Cortex of kidney (tissue), 1 donor: ENCODE measurements at regions not wholly inside any gene's neighbourhood (a gene's known extent, or its start where the extent isn't known, plus 50 kb on each side); places are given as distances from the start of the nearest gene placed in this dataset.
"Not testable (repeated sequence)": the region's sequence is repeated elsewhere in the genome, so short reads cannot be mapped to it uniquely, and the experiment has no call there.

Experiments
- DNase-seq: peaks from one replicate; lab custom pipeline; 2025; lab: John Stamatoyannopoulos, UW

DNA sequence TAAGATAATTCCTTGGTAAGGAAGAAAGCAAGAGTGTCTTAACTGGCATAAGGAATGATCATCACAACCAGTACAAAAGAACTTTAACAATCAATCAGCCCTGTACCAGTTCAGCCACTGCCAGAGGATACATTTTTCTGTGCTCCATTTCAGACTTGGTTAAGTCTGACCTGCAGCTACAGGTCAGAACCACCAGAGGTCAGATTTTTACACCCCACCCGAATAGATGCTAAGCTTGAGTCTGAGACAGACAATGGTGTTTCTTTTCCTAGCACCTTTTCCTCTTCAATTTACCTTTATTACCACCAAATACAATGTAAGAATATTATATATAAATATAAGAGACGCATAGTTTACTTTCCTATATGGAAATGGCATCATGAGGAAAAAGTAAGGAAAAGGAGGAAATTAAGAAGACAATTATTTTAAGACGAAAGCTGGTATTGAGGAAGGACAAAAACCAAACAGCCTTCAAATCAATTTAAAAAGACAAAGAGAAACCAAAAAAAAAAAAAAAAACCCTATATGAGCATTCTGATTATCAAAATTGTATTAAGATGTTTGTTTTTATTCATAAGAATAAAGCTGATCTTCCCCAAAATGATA lies 215.3 kb upstream of the TTC29 start:
- DNase-seq, result no peak

DNA sequence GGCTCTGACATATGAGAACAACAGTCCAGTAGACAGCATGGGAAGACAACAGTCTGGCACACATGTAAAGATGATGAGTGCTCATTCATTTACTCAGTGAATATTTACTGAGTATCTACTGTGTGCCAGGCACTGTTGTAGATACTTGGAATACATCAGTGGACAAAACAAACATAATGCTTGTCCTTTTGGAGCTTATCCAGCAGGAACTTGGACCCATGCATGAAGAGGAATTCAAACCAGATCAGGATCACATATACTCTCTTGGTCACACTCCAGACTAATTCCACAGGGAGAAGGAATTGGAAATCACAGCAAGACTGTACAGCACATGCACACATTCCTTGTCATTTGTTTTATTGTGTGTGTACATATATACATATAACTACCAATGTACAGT lies 217.6 kb upstream of the TTC29 start:
- no peak for DNase-seq

DNA sequence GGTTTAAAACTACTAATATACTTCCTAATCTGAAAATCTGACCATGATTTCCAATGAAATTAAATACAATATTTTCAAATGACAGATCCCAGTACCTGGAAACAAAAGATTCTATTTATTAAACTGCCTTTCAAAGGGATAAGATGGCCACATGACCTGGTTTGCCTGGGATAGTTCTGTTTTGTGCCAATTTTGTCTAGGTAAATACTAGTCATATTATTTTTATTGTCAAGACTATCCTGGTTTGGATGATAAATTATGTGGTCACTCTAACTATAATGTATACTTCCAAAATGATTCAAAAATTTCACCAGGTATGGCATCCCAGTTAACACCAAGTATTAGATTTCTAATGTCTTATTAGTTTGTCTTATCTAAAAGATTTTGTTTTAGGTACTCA lies 222.5 kb upstream of the TTC29 start:
- DNase-seq, result not testable (repeated sequence)

DNA sequence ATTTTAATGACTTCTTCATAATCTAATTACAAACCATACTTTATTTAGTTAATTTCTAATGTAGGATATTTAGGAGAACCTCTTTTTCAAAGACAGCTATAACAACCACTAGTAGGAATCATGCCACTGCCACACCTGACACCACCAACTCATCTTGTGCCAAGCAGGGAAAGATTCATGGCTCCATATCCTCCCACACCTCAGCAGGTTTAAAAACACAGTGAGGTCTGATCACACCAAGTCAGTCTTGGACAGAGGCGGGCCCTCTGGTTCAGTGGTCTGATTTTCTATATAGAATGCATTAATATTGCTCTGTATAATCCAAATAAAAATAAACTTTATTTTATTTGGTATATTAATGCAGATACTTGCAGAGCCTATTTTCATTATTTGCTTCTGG lies 227.7 kb upstream of the TTC29 start:
- DNase-seq, result no peak

DNA sequence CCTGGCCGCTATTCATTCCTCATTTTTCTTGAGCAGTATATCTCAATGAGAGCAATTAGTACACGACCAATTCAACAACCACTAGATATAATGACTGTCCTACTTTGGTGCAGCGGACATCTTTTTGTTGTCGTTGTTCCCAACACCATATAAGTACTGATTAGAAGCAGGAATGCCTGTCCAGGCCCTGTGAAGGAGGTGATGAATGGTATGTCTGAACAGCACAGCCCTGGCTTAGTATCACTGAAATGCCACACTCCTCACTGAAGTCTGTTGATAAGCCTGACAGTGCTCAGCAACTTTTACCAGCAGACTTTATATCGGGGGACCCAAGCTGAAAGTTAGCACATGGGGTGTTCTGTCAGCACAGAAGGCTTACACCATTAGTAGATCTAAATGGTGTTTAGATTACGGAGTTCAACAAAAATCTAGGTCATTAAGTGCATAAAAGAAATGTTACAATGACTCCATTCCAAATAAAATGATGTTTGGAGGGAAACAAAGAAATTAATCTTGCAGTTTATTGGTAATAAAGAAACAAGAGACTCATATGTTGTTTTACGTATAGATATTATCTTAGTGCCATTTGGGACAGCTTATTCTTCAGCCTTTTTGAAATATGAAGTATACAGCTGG lies 228.3 kb upstream of the TTC29 start:
- no peak for DNase-seq

DNA sequence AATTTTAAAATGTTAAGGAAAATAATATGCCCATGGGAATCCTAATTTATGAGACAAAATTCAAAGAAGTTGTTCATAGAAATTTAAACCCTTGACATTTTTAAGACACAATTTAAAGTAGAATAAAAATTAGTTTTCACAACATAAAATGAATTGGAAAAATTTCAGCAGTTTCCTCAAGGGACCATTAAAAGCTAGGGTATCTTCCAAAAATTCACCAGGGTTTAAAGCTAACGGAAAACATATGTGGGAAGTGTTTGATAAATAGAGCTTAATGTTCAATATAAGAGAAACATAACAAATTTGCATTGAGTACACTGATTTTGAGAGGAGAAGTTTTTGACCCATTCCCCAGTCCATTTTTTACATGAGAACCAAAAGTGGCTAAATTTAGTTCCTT lies 228.9 kb upstream of the TTC29 start:
- DNase-seq, result no peak

DNA sequence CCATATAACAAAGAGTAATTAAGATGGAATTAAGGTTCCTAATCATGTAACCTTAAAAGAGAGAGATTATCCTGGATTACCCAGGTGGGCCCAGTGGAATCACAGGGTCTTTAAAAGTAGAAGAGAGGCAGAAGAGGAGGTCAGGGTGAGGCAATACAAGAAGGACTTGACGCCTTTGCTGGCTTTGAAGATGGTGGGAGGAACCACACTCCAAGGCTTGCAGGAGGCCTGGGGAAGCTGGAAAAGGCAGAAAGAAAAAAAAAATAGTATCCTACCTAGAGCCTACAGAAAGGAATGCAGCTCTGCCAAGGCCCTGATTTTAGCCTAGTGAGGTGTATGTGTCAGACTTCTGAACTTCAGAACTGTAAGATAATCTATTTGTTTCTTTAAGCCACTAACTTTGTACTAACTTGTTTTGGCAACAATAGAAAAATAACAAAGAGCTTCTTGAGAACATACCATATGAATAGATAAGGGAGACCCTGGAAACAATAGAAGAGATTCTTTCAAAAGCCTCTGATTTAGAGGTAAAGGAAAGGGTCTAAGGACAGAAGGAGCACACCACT lies 229.9 kb upstream of the TTC29 start:
- DNase-seq, result no peak

- DNase-seq, result no peak
Measured at GRCh38 chr4:147182041-147182440, 236.4 kb upstream of the TTC29 start.

GRCh38 chr4:147192679-147193078 lies 247.0 kb upstream of the TTC29 start:
- no peak for DNase-seq

DNA sequence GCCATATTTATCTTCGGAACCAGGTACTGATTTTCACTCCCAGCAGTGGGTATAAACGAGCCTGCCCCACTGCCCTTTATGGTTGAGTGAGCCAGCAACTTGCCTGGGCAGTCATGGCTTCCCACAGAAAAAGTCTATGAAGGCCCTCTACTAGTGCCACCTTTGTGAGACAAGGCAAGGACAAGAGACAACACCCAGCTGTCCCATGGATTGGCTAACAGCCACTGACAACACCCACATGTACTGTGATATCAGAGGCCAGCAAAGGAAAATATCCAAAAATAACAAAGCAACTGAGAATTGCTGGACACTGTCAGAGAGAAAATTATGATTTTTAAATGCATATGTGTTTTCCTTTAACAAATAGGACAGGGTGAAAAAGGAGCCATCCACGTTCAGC lies 248.4 kb upstream of the TTC29 start:
- DNase-seq, result no peak

DNA sequence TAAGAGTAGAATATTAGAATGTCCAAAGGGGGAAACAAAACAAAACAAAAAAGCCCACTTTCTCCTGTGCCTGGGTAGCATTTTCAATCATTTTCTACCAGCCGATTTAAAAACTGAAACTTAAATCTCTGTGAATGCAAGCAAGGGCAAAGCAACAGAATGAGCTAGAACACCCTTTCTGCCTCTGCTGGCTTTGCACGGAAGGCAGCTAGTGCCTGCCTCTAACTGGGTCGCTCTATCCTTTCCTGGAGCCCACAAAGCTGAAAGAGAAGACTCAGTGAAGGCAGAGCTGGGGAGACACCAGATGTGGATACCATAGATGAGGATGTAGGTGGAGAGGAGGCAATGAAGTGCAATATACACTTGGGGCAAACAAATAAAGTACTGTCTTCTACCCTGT lies 248.9 kb upstream of the TTC29 start:
- DNase-seq, result no peak

DNA sequence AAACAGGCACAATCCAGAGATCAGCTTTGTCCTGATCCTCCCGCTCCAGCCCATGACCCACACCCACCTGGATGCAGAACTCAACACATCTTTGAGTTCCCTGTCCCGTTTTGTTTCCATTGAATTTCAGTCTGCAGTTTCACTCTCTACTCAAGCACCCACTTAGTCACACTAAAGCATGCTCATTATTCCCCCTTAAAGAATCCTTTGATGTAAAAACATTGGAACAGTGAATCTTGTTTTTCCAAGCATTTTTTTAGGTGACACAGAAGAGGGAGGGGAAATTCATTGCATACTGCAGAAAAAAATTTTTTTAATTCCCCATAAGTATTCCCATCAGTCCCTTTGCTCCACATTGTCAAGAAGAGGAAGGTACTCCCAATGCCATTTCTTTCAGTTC lies 249.7 kb upstream of the TTC29 start:
- DNase-seq, result no peak

DNA sequence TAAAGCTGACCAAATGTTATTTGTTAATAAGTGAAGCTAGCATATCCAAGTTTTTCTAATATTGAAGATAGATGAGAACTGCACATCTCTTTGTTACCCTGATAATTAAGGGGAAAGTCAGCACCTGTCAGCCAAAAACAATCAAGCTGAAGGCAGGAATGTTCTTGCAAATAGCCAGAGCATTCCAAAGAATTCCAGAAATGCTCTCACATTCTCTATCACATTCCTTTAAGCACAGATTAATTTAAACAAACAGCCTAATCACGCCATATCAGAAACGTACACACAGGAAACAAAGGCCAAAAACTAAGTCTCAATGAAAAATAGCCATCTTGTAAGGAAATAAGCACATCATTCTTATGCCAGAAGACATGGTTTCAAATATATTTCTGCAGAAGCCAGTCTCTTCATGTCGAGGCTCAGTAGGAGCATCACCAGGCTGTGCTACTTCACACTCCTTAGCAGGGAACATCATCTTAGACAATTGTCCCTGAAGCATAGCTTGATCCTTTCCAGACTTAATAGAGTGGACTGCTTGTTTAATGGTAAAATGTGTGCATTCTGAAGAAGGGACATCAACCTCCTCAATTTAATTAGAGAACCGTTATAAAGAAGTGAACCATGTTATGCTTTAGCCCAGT lies 252.9 kb upstream of the TTC29 start:
- DNase-seq, result no peak

GRCh38 chr4:147201016-147201415 lies 255.4 kb upstream of the TTC29 start:
- DNase-seq, result no peak

- DNase-seq, result no peak
Measured at GRCh38 chr4:147206807-147207206, 261.1 kb upstream of the TTC29 start.

- DNase-seq, result no peak
Measured at GRCh38 chr4:147207911-147208310, 262.2 kb upstream of the TTC29 start.

- DNase-seq, result no peak
Measured at GRCh38 chr4:147217655-147218054, 263.2 kb upstream of the EDNRA start.

- DNase-seq, result no peak
Measured at GRCh38 chr4:147219145-147219544, 261.8 kb upstream of the EDNRA start.

GRCh38 chr4:147220833-147221232 lies 260.1 kb upstream of the EDNRA start:
- DNase-seq, result no peak

DNA sequence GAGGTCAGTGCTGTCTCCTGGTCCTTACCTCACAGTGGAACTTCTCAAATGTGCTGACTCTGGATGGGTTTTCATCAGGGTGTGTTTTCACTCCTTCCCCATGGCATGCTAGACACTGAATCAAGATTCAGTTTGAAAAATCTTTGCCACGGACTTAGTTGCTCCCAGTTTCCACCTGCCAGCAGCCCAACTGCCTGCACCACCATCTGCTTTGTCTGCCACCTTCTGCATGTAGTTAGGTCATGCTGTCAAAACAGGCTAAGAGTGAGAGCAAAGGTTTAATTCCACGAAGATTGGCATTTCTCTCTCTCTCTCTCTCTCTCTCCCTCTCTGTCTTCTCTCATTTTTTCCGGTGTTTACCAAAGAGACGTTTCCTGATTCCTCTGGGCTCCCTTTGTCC lies 258.0 kb upstream of the EDNRA start:
- DNase-seq, result no peak

GRCh38 chr4:147223576-147223975 lies 257.3 kb upstream of the EDNRA start:
- no peak for DNase-seq

- no peak for DNase-seq
Measured at GRCh38 chr4:147236806-147237205, 244.1 kb upstream of the EDNRA start.

DNA sequence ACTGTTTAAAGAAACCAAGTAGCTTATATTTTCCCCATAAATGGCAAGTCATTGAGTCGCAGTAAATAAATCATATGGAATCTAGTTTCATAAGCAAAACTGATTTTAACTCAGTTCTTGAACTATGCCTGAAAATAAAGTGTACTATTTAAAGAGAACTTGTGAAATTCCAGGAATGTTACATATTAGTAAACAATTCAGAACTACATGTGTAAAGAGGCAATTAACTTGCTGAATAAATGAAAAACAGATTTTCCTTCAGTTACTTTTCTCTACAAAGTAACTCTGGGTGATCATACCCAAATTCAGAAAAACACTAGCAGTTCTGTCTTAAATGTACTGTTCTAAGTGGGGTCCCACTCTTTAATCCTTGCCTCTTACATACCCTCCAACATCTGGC lies 236.1 kb upstream of the EDNRA start:
- DNase-seq, result no peak
